ENCODE measurements at regions not wholly inside any gene's neighbourhood (a gene's known extent, or its start where the extent isn't known, plus 50 kb on each side); places are given as distances from the start of the nearest gene placed in this dataset.
A peak's percentile ranks its signal among the peaks of the same experiment; 100 is the strongest.

GRCh38 chr11:39412117-39412516 lies 2047.3 kb downstream of the LRRC4C start:
- DNase-seq (no peak), ATAC-seq (no peak)
- Mint-ChIP-seq H3K27ac (no peak overlapping the region), H3K27me3 (no peaks in the 10 kb centered on the region), H3K4me1 (ENCODE audit: low read depth) (no peaks in the 10 kb centered on the region), H3K4me3 (no peak overlapping the region), H3K9me3 (peaks cover 14% of the 10 kb centered on the region), H3K36me3 (ENCODE audit: low read depth) (no peaks in the 10 kb centered on the region)
- CTCF ChIA-PET, result no interaction called here
- POLR2A ChIA-PET, result no interaction called here
- intact Hi-C loops (cut with micrococcal nuclease), result no loop called here
- no peak for TF ChIP-seq CTCF (IDR thresholded peaks at IDR 0.05)

GRCh38 chr11:39385911-39386310 lies 2073.5 kb downstream of the LRRC4C start:
- Mint-ChIP-seq H3K9me3 (peaks cover 7% of the 10 kb centered on the region), H3K4me1 (ENCODE audit: low read depth) (no peaks in the 10 kb centered on the region), H3K27ac (no peak overlapping the region), H3K27me3 (no peaks in the 10 kb centered on the region), H3K4me3 (no peak overlapping the region), H3K36me3 (ENCODE audit: low read depth) (peaks cover 2% of the 10 kb centered on the region)
- intact Hi-C loops (cut with micrococcal nuclease), result no loop called here
- ATAC-seq, result no peak
- no peak for TF ChIP-seq CTCF (IDR thresholded peaks at IDR 0.05)
- POLR2A ChIA-PET, result no interaction called here
- CTCF ChIA-PET, result interaction anchor here (1.2 kb wide), 1 partner anchor 15 kb away, joined by 3 read pairs; no protein-coding TSS in a partner anchor
- no peak for DNase-seq

- TF ChIP-seq CTCF (IDR thresholded peaks at IDR 0.05), result peak; percentile 63
- ChIA-PET POLR2A (no interaction called here), CTCF (interaction anchor here (0.7 to 0.9 kb wide), 4 partner anchors 10 to 388 kb away, joined by 3 read pairs; no protein-coding TSS in a partner anchor)
- Mint-ChIP-seq H3K27ac (no peak overlapping the region), H3K4me3 (no peak overlapping the region), H3K36me3 (ENCODE audit: low read depth) (no peaks in the 10 kb centered on the region), H3K4me1 (ENCODE audit: low read depth) (peaks cover 7% of the 10 kb centered on the region), H3K9me3 (no peaks in the 10 kb centered on the region), H3K27me3 (peaks cover under 1% of the 10 kb centered on the region)
- peak; percentile 2 for DNase-seq
- intact Hi-C loops (cut with micrococcal nuclease), result no loop called here
- ATAC-seq, result no peak
Measured at GRCh38 chr11:39374963-39375698, 2084.3 kb downstream of the LRRC4C start.

- Mint-ChIP-seq H3K4me3 (no peak overlapping the region), H3K36me3 (ENCODE audit: low read depth) (no peaks in the 10 kb centered on the region), H3K9me3 (no peaks in the 10 kb centered on the region), H3K4me1 (ENCODE audit: low read depth) (peaks cover 29% of the 10 kb centered on the region), H3K27ac (no peak overlapping the region), H3K27me3 (no peaks in the 10 kb centered on the region)
- no peak for TF ChIP-seq CTCF (IDR thresholded peaks at IDR 0.05)
- intact Hi-C loops (cut with micrococcal nuclease), result no loop called here
- no peak for DNase-seq
- ATAC-seq, result no peak
- ChIA-PET POLR2A (no interaction called here), CTCF (no interaction called here)
Measured at GRCh38 chr11:39367534-39367933, 2091.9 kb downstream of the LRRC4C start.

- H3K9me3 Mint-ChIP-seq, result no peaks in the 10 kb centered on the region
- no peak for ATAC-seq
- intact Hi-C loops (cut with micrococcal nuclease), result no loop called here
- no peaks in the 10 kb centered on the region for H3K27me3 Mint-ChIP-seq
- no peak overlapping the region for H3K4me3 Mint-ChIP-seq
- TF ChIP-seq CTCF (IDR thresholded peaks at IDR 0.05), result no peak
- DNase-seq, result no peak
- no peak overlapping the region for H3K27ac Mint-ChIP-seq
- POLR2A ChIA-PET, result no interaction called here
- H3K36me3 Mint-ChIP-seq (ENCODE audit: low read depth), result no peaks in the 10 kb centered on the region
- peaks cover 24% of the 10 kb centered on the region for H3K4me1 Mint-ChIP-seq (ENCODE audit: low read depth)
- CTCF ChIA-PET, result interaction anchor here (0.9 kb wide), 1 partner anchor 9 kb away, joined by 3 read pairs; no protein-coding TSS in a partner anchor
Measured at GRCh38 chr11:39365809-39366436, 2093.5 kb downstream of the LRRC4C start.

Data from activated CD8-positive, alpha-beta T cell treated with anti-CD3 and anti-CD28 coated beads for 36 hours (primary cell).